ENCODE measurements at regions not wholly inside any gene's neighbourhood (a gene's known extent, or its start where the extent isn't known, plus 50 kb on each side); places are given as distances from the start of the nearest gene placed in this dataset.

GRCh38 chr5:91245871-91246270 is 137.2 kb downstream of the ARRDC3 start:
- TF ChIP-seq, protein P1, sequence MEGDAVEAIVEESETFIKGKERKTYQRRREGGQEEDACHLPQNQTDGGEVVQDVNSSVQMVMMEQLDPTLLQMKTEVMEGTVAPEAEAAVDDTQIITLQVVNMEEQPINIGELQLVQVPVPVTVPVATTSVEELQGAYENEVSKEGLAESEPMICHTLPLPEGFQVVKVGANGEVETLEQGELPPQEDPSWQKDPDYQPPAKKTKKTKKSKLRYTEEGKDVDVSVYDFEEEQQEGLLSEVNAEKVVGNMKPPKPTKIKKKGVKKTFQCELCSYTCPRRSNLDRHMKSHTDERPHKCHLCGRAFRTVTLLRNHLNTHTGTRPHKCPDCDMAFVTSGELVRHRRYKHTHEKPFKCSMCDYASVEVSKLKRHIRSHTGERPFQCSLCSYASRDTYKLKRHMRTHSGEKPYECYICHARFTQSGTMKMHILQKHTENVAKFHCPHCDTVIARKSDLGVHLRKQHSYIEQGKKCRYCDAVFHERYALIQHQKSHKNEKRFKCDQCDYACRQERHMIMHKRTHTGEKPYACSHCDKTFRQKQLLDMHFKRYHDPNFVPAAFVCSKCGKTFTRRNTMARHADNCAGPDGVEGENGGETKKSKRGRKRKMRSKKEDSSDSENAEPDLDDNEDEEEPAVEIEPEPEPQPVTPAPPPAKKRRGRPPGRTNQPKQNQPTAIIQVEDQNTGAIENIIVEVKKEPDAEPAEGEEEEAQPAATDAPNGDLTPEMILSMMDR (IDR thresholded peaks at IDR 0.05; ENCODE audit: low read depth, low read length): no peak
- no peak for TF ChIP-seq POLR2A (IDR thresholded peaks at IDR 0.05; ENCODE audit: extremely low read depth, insufficient read length)
- no peak for TF ChIP-seq MYC (IDR thresholded peaks at IDR 0.05; ENCODE audit: low read depth, low read length)
